K562 (cell line): ENCODE measurements at regions not wholly inside any gene's neighbourhood (a gene's known extent, or its start where the extent isn't known, plus 50 kb on each side); places are given as distances from the start of the nearest gene placed in this dataset.

Experiments used
- NRF1 ChIP-seq, 2 experiments: fragments of 450-650 bp; IDR thresholded peaks in 1 of 2; conservative IDR thresholded peaks in 1 of 2; 2 replicates each; pipeline ENCODE4 v1.6.1; 2014; ENCODE audit warnings: mild to moderate bottlenecking in 2 of 2
- POLR2AphosphoS5 ChIP-seq: IDR thresholded peaks from 2 replicates; pipeline ENCODE4 v1.6.1; 2011; ENCODE audit warnings: mild to moderate bottlenecking, low read depth, low read length, moderate library complexity; ENCODE audit not compliant: control insufficient read depth, insufficient read depth
- SP2 ChIP-seq: IDR thresholded peaks from 2 replicates; pipeline ENCODE4 v1.6.1; 2011; ENCODE audit warnings: mild to moderate bottlenecking, low read depth, low read length, moderate library complexity; ENCODE audit not compliant: poor library complexity, severe bottlenecking; ENCODE audit errors: extremely low read depth

DNA sequence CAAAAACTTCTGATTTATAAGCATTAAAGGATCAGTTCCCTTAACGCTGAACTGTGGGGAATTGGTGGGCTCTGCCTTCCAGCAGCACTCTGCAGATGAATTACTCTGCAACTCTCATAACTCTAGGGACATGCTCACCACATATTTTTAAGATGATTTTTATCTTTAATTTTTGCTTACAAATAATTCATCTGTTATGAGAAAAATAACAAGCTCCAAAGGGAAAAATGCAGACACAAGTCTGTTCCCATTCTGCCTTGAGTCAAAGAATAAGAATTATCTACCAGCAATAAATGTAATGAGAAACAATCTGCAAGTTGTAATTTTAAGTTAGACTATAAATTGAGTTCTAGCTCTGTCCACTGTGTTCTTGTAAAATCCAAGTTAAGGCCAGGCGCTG is 133.1 kb upstream of the MDM1 start:
- TF ChIP-seq POLR2AphosphoS5, result no peak
- TF ChIP-seq SP2, result no peak
- TF ChIP-seq NRF1 (conservative IDR thresholded peaks at IDR 0.05 in 1 of 2, IDR thresholded peaks at IDR 0.05 in 1 of 2), result no peak
